Femur (tissue), 1 donor: ENCODE measurements at regions not wholly inside any gene's neighbourhood (a gene's known extent, or its start where the extent isn't known, plus 50 kb on each side); places are given as distances from the start of the nearest gene placed in this dataset.

Experiments used
- DNase-seq: peaks from one replicate; pipeline ENCODE4 v3.0.0-alpha.2; 2017

DNA sequence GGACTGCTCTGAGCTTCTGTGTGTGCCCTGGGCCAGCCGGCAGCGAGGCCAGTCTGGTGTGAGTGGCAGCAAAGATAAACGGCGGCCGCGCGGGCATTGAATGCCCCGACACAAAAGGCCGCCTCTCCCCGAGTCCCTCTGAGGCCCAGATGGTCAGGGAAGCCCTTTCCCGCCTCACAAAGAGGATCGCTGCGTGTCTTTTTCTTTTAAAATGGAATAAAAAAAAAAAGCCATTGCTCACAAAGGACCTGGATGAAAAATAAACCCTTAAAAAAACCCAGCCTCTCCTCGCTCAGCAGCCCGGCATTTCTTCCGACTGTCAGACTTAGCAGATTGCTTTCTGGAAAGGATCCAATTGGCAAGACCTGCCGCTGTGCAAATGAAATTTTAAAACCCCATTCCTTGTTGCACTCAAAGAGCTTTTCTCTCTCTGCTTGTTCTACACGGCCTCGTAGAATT, 578.7 kb downstream of the BCOR start:
- DNase-seq: peak; percentile 67

DNA sequence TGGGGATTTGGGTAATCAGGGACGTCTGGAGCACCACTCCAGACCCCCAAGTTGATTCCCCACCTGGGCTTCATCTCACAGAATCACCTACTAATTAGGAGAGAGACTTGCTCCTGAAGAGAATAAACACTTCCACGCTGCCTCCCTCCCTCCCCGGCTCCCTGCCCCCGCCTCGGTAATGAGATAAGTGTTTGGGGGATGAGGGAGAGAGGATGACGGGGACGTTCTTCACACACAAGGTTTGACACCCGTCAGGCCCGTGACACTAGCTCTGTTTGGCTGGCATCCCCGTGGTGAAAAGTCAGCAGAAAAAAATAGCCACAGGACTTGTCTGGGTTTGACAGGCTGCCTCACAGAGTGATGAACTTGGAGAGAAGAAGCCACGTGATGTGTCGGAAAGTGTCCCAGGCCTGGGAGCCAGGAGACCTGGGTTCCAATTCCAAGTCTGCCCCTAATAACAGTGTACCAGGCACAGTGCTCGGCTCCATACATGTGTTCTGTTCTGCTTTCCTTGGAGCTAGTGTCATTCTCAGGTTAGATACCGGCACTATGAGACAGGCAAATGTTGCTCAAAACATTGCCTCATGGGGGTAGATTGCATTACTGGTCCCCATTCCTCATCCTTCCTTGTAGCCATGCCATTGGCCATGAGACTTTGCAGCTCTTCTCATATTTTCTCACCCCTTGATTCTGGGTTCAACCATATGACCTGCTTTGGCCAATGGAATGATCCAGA, 578.0 kb downstream of the BCOR start:
- DNase-seq: no peak

DNA sequence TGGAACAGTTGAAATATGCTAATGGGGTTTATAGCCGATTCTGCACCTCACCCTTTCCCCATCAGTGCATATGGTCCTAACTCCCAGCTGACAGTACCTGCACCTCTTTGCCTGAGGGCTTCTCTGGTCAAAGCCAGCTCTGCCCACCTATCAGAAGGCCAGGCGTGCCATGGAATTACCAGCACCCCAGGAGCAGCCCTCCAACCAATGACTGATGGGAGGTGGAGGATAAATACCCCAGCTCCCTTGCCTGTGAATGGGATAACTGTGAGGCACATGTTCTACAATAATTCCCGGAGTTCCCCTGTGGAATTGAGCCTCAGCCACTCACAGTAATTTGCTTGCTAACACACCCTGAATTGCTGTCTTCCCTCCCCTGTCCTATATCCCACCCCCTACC, 572.0 kb downstream of the BCOR start:
- DNase-seq: no peak

DNA sequence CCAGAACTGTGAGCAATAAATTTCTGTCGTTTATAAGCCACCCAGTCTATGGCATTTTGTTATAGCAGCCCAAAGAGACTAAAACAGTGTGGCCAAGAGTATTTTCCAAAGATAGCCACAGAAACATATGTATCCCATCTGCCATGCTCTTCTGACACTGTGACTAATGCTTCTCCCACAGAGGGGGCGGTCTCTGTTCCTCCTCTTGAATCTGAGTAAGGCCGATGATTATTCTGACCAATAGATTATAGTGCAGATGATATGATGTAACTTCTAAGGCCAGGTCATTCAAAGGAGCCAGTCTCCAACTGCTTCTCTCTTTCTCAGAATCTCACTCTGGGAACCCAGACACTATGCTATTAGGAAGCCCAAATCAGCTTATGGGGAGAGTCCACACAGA, 570.7 kb downstream of the BCOR start:
- no peak for DNase-seq

DNA sequence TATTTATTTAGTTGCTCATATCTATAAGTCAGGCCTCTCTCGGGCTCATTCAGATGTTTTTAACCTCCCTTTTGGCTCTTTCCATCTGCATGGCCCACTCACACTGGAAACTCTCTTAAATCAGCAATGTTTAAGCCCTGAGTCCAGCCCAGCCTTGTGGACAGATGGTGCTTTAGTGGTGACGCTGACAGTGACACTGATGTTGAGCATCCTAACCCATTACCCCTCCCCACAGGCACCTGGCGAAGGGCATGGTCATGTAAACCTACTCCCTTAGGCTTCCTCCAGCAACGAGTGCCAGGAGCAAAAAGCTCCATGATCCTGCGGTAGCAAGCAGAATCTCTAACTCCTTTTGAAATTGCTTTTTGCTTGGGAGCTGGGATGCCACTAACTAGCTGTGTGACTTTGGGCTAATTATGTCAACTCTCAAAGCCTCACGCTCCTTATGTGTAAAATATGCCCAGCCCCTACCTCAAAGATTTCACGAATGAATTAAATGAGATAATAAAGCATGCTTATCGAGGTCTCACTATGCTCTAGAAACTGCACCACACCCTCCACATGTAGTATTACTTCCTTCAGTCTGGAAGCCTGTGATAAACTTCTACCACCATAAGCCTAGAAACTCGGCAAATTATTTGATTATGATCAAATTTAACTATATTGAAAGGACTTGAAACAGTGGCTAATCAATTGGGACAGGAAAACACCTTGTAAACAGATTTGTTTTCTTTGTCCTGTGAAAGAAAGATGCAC, 569.4 kb downstream of the BCOR start:
- DNase-seq: no peak

DNA sequence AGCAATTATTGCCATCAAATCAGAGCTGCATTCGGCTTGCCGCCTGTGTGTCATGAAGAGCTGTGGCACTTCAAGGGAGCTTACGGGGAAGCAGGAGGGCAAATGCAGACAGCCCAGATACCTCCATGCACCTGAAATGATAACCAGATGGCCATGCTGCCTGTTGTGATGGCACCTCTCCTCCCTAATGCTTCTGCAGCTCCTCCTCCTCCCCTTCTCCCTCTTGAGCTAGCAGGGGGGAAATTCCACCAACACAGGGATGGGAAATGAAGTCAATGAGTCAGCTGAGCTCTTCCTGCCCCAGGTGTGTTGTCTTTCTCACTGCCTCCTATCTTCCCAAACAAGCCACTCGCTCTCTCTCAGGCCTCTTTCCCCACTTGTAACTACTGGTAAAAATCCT, 565.0 kb downstream of the BCOR start:
- no peak for DNase-seq

DNA sequence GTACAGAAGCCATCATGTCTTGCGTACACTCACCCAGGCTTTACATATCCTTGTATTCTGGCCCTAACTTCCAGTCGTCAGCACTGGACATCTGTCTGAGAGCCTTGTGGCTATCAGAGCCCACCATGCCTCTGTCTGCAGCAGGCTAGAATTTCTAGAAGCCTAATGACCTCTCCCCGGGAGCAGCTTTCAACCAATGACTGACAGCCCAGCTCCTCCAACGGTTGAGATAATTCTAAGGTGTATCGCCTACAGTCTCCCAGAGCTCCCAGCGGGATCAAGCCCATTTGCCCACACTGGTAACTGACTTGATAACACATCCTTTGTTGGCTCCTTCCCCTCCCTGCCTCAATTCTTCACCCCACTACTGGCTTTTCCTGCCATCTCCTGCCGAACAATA, 562.8 kb downstream of the BCOR start:
- DNase-seq: no peak

DNA sequence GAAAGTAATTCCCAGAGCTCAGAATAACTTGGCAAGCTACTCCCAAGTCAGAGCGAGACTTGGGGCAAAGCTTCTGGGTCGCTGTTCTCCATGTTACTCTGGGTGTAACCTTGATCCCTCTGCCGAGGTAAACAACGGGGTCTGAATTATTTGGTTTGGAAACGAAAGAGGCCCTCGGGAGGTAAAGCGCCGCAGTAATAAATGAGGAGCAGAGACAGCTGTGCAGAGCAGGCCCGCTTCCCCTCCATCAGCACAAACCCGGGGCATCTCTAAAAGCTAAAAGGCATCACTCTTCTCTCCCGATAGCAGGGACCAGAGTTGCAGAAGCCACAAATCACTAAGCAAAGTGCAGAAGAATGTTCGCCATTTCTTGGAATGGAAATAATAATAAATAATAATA, 561.5 kb downstream of the BCOR start:
- no peak for DNase-seq

DNA sequence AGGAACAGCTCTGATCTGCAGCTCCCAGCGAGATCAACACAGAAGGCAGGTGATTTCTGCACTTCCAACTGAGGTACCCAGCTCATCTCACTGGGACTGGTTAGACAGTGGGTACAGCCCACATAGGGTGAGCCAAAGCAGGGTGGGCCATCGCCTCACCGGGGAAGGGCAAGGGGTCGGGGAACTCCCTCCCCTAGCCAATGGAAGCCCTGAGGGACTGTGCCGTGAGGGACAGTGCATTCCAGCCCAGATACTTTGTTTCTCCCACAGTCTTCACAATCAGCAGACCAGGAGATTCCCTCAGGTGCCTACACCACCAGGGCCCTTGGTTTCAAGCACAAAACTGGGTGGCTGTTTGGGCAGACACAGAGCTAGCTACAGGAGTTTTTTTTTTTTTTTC, 555.9 kb downstream of the BCOR start:
- no peak for DNase-seq

DNA sequence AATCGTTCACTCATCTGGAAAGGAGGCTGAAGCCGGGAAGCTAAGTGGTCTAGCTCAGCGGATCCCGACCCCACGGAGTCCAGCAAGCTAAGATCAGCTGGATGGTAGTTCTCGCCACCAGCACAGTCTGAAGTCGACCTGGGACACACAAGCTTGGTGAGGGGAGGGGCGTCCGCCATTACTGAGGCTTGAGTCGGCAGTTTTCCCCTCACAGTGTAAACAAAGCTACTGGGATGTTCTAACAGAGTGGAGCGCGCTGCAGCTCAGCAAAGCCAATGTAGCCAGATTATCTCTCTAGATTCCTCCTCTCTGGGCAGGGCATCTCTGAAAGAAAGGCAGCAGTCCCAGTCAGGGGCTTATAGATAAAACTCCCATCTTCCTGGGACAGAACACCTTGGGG, 555.4 kb downstream of the BCOR start:
- DNase-seq: no peak

DNA sequence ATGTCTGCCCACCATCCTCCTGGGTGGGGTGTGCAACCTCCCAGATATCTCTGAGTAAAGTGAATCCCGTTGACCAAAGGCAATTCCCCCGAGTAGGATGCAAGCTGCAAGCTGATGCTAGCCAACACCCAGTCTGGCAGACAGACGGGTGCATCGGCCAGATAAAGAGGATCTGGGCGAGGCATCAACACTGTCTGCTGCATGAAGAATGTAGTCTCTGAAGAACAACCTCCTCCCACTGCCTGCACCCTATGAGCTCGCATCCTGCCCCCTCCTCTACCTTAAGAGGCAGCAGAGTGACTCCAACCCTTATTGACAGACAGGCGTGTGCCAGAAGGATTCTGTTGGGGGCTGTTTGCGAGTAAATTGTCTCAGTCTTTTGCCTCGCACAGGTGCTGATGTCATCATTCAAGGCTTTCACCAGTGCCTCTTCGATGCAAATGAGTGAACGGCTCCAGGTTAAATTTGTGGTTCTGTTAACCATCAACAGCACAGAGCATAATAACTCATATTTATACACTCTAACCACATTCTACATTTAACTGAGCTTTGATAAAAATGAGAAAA, 546.9 kb downstream of the BCOR start:
- DNase-seq: no peak

DNA sequence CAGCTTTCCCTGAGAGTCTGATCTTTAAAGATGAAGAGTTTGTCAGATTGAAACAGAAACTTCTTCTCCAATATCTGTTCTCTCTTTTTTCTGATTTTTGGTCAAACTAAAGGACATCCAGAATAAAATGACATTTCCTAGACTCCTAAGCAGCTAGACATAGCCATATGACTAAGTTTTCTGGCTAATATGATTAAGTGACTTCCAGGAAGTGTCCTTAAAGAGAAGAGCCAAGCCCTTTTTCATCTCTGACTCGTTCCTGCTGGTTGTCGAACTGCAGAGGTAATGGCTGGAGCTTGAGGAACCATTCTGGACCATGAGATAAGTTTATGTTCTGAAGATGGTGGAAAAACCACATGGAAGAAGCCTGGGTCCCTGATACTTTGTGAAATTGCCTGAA, 546.0 kb downstream of the BCOR start:
- DNase-seq: no peak

DNA sequence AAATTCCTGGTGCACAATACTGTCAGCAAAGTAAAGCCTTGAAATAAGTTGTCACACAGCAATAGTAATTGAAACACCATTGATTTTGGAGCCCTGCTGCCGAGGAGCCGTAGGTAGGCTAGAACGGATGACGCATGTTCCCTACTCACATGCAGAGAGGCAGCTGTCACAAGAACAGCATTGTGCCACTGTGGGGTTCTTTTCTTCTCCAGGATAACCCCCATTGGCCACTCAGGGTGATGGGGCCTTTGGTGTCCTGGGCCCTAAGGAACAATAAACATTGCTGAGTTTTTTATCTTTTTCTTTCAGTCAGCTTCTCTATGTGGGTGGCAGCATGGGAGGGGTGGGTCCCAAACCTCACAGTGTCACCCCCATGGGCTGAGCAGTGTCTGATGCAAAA, 542.3 kb downstream of the BCOR start:
- DNase-seq: no peak

DNA sequence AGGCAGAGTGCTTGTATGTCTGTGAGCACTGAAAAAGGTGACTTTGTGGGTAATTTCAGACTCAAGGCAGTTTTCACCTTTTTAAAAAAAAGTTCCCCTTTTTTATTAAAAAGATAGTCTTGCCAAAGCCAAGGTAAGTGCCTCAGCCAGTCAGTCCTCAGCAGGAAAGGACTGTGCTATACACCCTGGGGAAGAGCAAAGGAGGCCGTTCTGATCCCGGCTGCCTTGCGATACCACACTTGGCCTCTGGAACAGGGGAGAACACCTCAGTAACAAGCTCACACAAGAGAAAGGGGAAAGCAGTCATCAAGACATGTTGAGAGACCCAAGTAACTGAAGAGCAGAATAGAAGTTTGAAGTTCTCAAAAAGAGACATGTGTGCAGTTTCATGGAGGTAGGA, 541.7 kb downstream of the BCOR start:
- no peak for DNase-seq

DNA sequence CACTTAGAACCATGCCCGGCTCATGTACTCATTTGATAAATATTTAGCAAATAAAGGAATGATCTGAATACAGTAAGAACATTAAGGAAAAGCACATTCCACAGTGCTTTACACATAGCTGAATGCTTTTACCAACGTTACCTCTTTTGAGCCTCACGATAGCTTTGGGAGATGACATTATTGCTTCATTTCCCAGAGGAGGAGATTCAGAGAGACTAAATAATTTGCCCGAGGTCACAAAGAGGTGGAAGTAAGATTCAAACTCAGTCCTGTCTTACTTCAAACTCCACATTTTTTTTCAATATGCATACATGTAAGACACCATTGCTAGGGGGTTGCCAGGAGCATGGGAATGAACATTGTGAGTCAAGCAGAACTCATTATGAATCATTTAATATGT, 538.5 kb downstream of the BCOR start:
- DNase-seq: no peak

DNA sequence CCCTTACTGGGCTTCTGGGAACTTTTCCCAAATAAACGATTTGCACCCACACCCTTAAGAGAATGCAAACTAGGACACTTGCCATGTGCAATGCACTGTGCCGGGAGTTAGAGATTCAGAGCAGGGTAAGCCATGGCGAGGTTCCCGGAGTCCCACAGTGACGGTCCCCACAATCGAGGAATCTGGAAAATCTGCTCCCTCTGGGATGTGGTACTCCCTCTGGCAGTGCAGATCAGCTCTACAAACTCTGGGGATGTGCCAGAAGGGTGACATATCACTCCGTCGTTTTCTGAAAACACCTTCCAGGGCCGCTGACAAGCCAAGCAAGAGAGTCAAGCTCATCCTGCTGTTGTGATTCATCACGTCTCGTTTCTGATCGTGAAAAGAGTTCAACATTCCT, 537.5 kb downstream of the BCOR start:
- no peak for DNase-seq

DNA sequence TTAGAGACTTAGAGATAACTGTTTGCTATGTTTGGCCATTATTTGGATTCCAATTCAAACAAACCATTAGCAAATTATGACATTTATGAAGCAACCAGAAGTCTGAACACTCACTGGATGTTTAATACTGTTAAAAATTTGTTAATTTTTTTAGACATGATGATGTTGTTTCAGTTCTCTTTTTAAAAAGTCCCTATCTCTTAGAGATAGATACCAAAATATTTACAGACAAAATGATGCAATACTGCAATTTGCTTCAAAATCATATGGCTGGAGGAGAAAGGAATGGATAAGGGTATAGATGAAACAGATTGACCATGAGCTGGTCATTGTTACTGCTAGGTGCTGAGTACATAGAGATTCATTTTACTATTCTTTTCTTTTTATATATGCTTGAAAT, 534.6 kb downstream of the BCOR start:
- no peak for DNase-seq

DNA sequence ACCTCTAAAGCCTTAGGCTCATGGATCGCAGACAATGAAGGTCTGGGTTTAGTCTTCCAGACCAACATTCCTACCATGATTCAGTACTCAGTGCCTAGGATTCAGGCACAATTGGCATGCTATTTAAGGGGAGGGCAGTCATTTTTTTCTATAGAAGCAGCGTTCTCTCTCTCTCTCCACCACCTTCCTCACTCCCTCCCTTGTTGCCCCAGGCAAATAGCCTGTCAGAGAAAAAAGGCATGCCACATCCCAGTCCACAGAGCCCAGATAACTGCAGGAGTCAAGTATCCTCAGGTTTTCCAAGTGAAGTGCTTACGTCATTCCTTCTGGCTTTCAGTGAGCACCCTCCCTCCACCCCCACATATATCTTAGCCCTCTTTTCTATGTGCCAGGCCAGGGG, 533.0 kb downstream of the BCOR start:
- no peak for DNase-seq

DNA sequence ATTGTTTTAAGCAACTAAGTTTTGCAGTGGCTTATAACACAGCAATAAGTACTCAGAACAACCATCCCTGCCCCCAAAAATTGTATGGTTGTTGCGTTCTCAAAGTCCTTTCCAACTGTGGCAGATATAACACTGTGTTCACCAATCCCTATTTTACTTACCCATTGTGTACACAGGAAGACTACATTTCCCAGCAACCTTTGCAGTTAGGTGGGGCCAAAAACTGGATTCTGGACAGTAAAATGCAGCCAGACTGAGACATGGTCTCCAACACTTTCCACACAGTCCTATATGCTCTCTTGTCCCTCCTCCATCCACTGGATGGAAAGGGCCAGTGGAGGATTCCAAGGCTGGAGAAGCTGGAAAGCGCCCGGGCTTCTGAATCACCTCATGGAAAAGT, 523.6 kb downstream of the BCOR start:
- DNase-seq: no peak

DNA sequence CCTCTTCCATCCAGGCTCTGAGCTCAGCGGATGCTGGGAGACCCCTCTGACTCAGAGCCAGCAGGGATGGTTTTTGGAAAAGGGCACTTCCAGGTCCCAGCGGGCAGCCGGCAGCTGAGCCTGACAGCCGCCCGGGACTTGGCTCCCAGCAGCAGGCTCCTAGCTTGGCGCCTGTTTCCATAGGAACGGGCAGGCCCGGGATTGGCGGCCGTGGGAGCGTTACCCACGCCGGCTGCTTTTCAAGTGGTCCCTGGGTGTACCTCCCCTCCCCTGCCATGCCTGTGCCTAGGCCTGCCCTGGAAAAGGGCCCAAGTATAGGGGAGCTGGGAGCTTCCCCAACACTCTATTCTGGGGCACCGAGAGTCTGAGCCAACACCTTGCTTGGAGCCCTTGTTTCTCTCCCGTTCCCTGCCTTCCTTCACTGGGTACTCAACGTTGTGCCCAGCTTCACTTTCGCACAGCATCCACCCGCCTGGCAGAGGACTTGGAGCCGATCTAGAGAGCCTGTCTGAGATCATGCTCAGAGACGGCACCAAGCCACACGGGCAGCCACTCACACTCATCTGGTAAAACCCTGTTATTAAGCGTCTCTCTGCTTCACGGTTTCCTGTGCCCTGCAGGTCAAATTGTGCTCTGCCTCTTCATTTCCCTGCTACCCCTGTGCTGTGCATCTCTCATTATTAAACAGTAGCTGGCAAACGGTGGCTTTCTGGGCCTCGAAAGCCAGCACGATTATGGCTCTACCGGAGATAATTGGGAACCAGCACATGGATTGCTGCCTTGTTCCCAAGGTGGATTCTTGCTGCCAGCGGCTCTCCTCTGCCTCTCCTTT, 521.5 kb downstream of the BCOR start:
- peak; percentile 29 for DNase-seq

DNA sequence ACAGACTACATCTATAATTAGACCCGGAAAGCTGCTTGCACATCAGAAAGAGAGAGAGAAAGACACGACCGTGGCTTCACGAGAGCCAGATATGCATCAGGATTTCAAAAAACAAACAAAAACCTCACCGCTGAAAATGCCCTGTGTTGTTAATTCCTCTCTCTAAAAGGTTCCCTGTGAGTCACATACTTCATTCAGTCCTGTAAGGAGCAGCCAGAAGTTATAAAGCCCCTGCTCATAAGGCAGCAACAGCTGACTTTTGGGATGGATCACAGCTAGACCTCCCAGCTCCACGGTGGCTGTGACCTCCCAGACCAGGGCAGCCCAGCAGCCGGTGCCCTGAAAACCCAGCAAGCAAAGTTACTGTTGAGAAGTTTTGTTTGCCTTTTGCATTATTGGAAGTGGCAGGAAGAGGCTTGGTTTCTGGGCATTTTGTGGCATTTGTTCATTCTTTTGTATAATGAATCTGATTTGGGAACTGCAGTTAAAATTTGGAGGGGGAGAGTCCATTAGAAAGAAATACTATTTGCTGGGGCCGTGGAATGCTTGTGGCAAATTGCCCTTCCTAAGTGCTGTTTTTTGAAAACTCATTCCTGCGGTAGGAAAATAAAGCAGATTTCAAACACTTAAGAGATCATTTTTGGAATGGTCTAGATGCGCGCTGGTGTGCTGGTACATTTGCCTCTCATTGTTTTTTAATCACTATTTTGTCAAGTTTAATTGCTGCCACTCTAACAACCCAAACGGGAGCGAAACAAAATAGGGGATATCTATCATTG, 520.4 kb downstream of the BCOR start:
- DNase-seq: no peak
